Calu3 (cell line): ENCODE measurements at regions not wholly inside any gene's neighbourhood (a gene's known extent, or its start where the extent isn't known, plus 50 kb on each side); places are given as distances from the start of the nearest gene placed in this dataset.

Experiments
- BruUV-seq: library from RNA; stranded (reverse); fragments of 400-500 nt; replicated peaks from 2 replicates; lab custom pipeline; 2021; lab: Mats Ljungman, UMichigan
- CTCF ChIA-PET: fragments of 300-600 bp; sonication (Branson Sonifier 250); formaldehyde crosslinking; loops from one replicate; lab custom pipeline; 2022; ENCODE audit warnings: antibody characterized with exemption; lab: Charles Lee
- DNase-seq: peaks from one replicate; pipeline ENCODE4 v3.0.0; 2022
- H3K27ac Mint-ChIP-seq: one replicate; pipeline ENCODE4 v1.8.0; 2022; ENCODE audit warnings: mixed read lengths; ENCODE audit not compliant: unreplicated experiment
- H3K27me3 Mint-ChIP-seq: one replicate; pipeline ENCODE4 v1.8.0; 2022; ENCODE audit warnings: mixed read lengths; ENCODE audit not compliant: unreplicated experiment
- H3K36me3 Mint-ChIP-seq: one replicate; pipeline ENCODE4 v1.8.0; 2022; ENCODE audit warnings: mild to moderate bottlenecking, moderate library complexity, mixed read lengths; ENCODE audit not compliant: insufficient read depth, unreplicated experiment
- H3K4me1 Mint-ChIP-seq: one replicate; pipeline ENCODE4 v1.8.0; 2022; ENCODE audit warnings: mild to moderate bottlenecking, low read depth, mixed read lengths; ENCODE audit not compliant: unreplicated experiment
- H3K4me3 Mint-ChIP-seq: one replicate; pipeline ENCODE4 v1.8.0; 2022; ENCODE audit warnings: mild to moderate bottlenecking, low read depth, moderate library complexity, mixed read lengths; ENCODE audit not compliant: unreplicated experiment
- H3K9me3 Mint-ChIP-seq: one replicate; pipeline ENCODE4 v1.8.0; 2022; ENCODE audit warnings: low read depth, mixed read lengths; ENCODE audit not compliant: unreplicated experiment
- CTCF ChIP-seq: fragments of 200-600 bp; IDR thresholded peaks from one replicate; pipeline ENCODE4 v1.8.0; 2022; ENCODE audit warnings: antibody characterized with exemption; ENCODE audit not compliant: unreplicated experiment
- intact Hi-C: fragments of 100-400 bp; cut with micrococcal nuclease; formaldehyde crosslinking; loops from one replicate; pipeline ENCODE4 v1.10.0; 2022; ENCODE audit not compliant: unreplicated experiment

DNA sequence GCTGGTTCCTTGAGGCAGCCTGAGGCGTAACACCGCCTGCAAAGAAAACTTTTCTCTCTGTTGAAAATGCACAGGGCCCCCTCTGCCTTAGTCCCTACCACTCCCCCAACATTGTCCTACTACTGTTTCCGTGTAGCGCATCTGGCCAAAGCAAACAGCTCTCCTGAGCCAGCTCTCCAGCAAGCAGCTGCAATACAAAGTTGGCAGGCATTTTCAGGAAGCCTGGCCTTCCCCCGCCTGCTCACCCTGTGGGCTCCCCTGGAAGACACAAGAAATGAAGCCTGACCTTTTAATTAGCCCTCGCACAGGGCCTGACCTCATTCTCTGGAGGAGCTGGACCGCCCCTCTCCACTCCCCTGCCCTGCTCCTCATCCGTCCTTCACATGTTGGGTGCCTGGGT is 66.7 kb downstream of the SOX9 start:
- H3K27me3 Mint-ChIP-seq = no peaks in the 10 kb centered on the region
- TF ChIP-seq CTCF = no peak
- no peaks in the 10 kb centered on the region for H3K4me1 Mint-ChIP-seq
- no peak for DNase-seq
- no peaks in the 10 kb centered on the region for H3K9me3 Mint-ChIP-seq
- H3K4me3 Mint-ChIP-seq = no peak overlapping the region
- H3K36me3 Mint-ChIP-seq = no peaks in the 10 kb centered on the region
- intact Hi-C loops = no loop called here
- no peak overlapping the region for H3K27ac Mint-ChIP-seq
- BruUV-seq = no TSS peak
- CTCF ChIA-PET = no interaction called here

- no peak overlapping the region for H3K27ac Mint-ChIP-seq
- H3K36me3 Mint-ChIP-seq = no peaks in the 10 kb centered on the region
- H3K27me3 Mint-ChIP-seq = no peaks in the 10 kb centered on the region
- no peak overlapping the region for H3K4me3 Mint-ChIP-seq
- CTCF ChIA-PET = no interaction called here
- no TSS peak for BruUV-seq
- no peak for TF ChIP-seq CTCF
- no peaks in the 10 kb centered on the region for H3K9me3 Mint-ChIP-seq
- H3K4me1 Mint-ChIP-seq = no peaks in the 10 kb centered on the region
- DNase-seq = no peak
- intact Hi-C loops = no loop called here
These were observed 68.0 kb downstream of the SOX9 start for GRCh38 chr17:72188801-72189200.

DNA sequence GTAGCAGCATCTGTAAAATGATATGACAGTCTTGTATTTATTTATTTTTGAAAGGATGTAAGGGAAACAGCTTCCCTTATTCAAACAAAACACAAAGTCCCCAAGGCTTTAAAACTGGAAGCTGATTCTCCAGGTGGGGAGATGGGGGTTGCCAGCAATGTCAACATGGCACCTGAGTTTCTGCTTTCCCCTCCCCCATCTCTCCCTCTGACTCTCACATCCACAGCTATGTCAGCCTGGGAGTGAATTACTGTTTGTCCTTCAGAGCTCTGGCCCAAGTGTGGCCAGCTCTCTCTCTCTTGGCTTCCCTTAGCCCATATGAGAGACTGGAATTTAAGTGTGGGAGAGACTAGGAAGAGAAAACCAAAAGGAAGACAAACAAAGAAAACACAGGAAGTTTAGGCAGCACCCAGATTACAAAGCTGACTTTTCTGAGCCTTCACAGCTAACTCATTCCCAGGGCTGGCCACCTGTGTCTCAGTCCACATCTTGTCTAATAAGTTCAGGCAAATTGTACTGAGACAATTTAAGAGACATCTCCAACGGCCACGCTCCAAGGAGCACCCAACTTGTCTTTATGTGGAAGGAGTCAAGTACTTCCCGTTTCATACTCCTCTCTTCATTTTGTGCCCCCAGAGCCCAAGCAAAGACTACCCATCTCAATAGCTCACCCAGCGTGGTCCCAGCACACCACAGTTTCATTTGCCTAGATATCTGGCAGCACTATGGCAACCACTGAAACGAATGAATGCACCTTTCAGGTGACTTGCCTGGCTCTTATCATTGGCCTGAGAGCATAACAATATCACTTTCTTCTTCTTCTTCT is 69.2 kb downstream of the SOX9 start:
- H3K4me1 Mint-ChIP-seq = no peaks in the 10 kb centered on the region
- DNase-seq = no peak
- no peaks in the 10 kb centered on the region for H3K27me3 Mint-ChIP-seq
- BruUV-seq = no TSS peak
- H3K4me3 Mint-ChIP-seq = no peak overlapping the region
- no peak overlapping the region for H3K27ac Mint-ChIP-seq
- CTCF ChIA-PET = interaction anchor here (0.6 kb wide), 1 partner anchor 567 kb away, joined by 5 read pairs; no protein-coding TSS in a partner anchor
- no peaks in the 10 kb centered on the region for H3K9me3 Mint-ChIP-seq
- no peak for TF ChIP-seq CTCF
- H3K36me3 Mint-ChIP-seq = no peaks in the 10 kb centered on the region
- intact Hi-C loops = no loop called here

GRCh38 chr17:72191356-72191755 is 70.5 kb downstream of the SOX9 start:
- H3K36me3 Mint-ChIP-seq = no peaks in the 10 kb centered on the region
- H3K4me1 Mint-ChIP-seq = no peaks in the 10 kb centered on the region
- TF ChIP-seq CTCF = no peak
- H3K4me3 Mint-ChIP-seq = no peak overlapping the region
- CTCF ChIA-PET = no interaction called here
- peaks cover 3% of the 10 kb centered on the region for H3K9me3 Mint-ChIP-seq
- no peak for DNase-seq
- H3K27me3 Mint-ChIP-seq = no peaks in the 10 kb centered on the region
- no peak overlapping the region for H3K27ac Mint-ChIP-seq
- intact Hi-C loops = no loop called here
- no TSS peak for BruUV-seq
